OCI-LY7 (cell line): ENCODE measurements at regions not wholly inside any gene's neighbourhood (a gene's known extent, or its start where the extent isn't known, plus 50 kb on each side); places are given as distances from the start of the nearest gene placed in this dataset.

Experiments
- BruUV-seq: library from RNA; stranded (reverse); fragments of 400-500 nt; replicated peaks from 2 replicates; lab custom pipeline; 2021; lab: Mats Ljungman, UMichigan
- CTCF ChIA-PET: fragments of 300-600 bp; sonication (Branson Sonifier 250); formaldehyde crosslinking; loops from one replicate; lab custom pipeline; 2022; ENCODE audit warnings: antibody characterized with exemption; ENCODE audit not compliant: unreplicated experiment; lab: Charles Lee
- POLR2A ChIA-PET: fragments of 300-600 bp; sonication (Branson Sonifier 250); formaldehyde crosslinking; loops from one replicate; lab custom pipeline; 2022; ENCODE audit warnings: antibody characterized with exemption; lab: Charles Lee
- DNase-seq: peaks from one replicate; pipeline ENCODE4 v3.0.0-alpha.2; 2015; ENCODE audit warnings: low spot score
- H2AFZ ChIP-seq: fragments of 200-600 bp; sonication (generic), shearing (Covaris generic); 2 replicates; pipeline ENCODE4 v1.6.1; 2014; ENCODE audit warnings: mild to moderate bottlenecking, antibody characterized with exemption, low read length, moderate library complexity
- H3K27ac ChIP-seq: fragments of 200-600 bp; sonication (generic); 2 replicates; pipeline ENCODE4 v1.5.1; 2014; ENCODE audit warnings: mixed run types, low read depth, mild to moderate bottlenecking, moderate library complexity, low read length, inconsistent platforms; ENCODE audit not compliant: poor library complexity, severe bottlenecking
- H3K36me3 ChIP-seq: fragments of 200-600 bp; sonication (generic); 2 replicates; pipeline ENCODE4 v1.6.1; 2014; ENCODE audit warnings: mild to moderate bottlenecking, antibody characterized with exemption, low read length, moderate library complexity, mixed read lengths; ENCODE audit not compliant: insufficient read depth
- H3K4me1 ChIP-seq: fragments of 200-600 bp; sonication (generic); 2 replicates; pipeline ENCODE4 v1.5.1; 2014; ENCODE audit warnings: mild to moderate bottlenecking, low read length; ENCODE audit not compliant: insufficient read depth, poor library complexity, severe bottlenecking
- H3K4me2 ChIP-seq: fragments of 200-600 bp; sonication (generic); 2 replicates; pipeline ENCODE4 v1.6.1; 2014; ENCODE audit warnings: mild to moderate bottlenecking, low read length
- H3K4me3 ChIP-seq: fragments of 200-600 bp; sonication (generic); 2 replicates; pipeline ENCODE4 v1.5.1; 2014; ENCODE audit warnings: mild to moderate bottlenecking, low read depth, low read length; ENCODE audit not compliant: poor library complexity, severe bottlenecking
- H3K79me2 ChIP-seq: fragments of 200-600 bp; sonication (generic); 2 replicates; pipeline ENCODE4 v1.6.1; 2016; ENCODE audit warnings: low read depth, mild to moderate bottlenecking, low read length, moderate library complexity, mixed read lengths; ENCODE audit not compliant: insufficient read depth
- H3K9me2 ChIP-seq: fragments of 200-600 bp; sonication (generic); 2 replicates; pipeline ENCODE4 v1.6.1; 2016; ENCODE audit warnings: mild to moderate bottlenecking, low read length, mixed read lengths; ENCODE audit not compliant: insufficient read depth
- H3K9me3 ChIP-seq: fragments of 200-600 bp; sonication (generic); 2 replicates; pipeline ENCODE4 v1.6.1; 2014; ENCODE audit warnings: mild to moderate bottlenecking, mixed run types, low read length, mixed read lengths
- H4K20me1 ChIP-seq: fragments of 200-600 bp; sonication (generic); 2 replicates; pipeline ENCODE4 v1.6.1; 2014; ENCODE audit warnings: mild to moderate bottlenecking, antibody characterized with exemption, low read length, moderate library complexity, mixed read lengths; ENCODE audit not compliant: insufficient read depth
- EZH2phosphoT487 ChIP-seq: fragments of 200-600 bp; sonication (generic); IDR thresholded peaks from 2 replicates; pipeline ENCODE4 v1.6.1; 2018; ENCODE audit warnings: low read depth, borderline replicate concordance, mild to moderate bottlenecking, mixed run types, antibody characterized with exemption, low read length, moderate library complexity, mixed read lengths
- intact Hi-C: fragments of 100-400 bp; cut with micrococcal nuclease; formaldehyde crosslinking; loops from one replicate; pipeline ENCODE4 v1.10.0; 2022; ENCODE audit not compliant: unreplicated experiment
- TF ChIP-seq, protein P1 (sequence below): fragments of 200-600 bp; sonication (generic); conservative IDR thresholded peaks from 2 replicates; pipeline ENCODE4 v1.5.1; 2014; ENCODE audit warnings: mild to moderate bottlenecking, antibody characterized with exemption, low read length, moderate library complexity, mixed read lengths

DNA sequence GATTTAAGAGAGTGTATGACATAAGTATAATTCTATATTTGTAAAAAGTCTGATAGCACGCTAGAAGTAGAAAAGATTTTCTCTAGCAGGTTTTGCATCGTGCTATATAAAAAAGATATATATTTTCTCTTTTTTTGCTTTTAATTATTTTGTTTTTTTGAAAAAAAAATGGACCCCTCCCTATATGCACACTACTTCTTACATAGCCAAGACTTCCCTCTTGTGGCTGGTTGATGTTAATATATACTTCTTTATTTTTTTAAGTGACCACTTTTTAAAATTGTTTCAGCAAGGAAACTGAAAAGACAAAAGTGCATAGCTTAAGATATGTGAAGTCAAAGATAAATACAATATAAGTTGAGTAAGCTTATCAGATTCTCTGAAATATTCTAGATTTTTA lies 1202.8 kb downstream of the DIAPH3 start:
- POLR2A ChIA-PET = interaction anchor here (0.5 to 0.9 kb wide), 6 partner anchors 8 to 810 kb away, joined by 3 to 4 read pairs (median 3); no protein-coding TSS in a partner anchor
- CTCF ChIA-PET = no interaction called here
- Histone ChIP-seq H3K4me2 (no peak overlapping the region), H2AFZ (no peak overlapping the region; the same call in 1 of the 2 replicates), H3K9me3 (no peaks in the 10 kb centered on the region; the same call in 1 of the 2 replicates), H3K9me2 (no peaks in the 10 kb centered on the region), H4K20me1 (no peaks in the 10 kb centered on the region), H3K36me3 (no peaks in the 10 kb centered on the region), H3K4me1 (peaks cover 17% of the 10 kb centered on the region), H3K79me2 (no peaks in the 10 kb centered on the region), H3K4me3 (no peak overlapping the region), H3K27ac (no peak overlapping the region)
- TF ChIP-seq EZH2phosphoT487 = no peak
- TF ChIP-seq, protein P1, sequence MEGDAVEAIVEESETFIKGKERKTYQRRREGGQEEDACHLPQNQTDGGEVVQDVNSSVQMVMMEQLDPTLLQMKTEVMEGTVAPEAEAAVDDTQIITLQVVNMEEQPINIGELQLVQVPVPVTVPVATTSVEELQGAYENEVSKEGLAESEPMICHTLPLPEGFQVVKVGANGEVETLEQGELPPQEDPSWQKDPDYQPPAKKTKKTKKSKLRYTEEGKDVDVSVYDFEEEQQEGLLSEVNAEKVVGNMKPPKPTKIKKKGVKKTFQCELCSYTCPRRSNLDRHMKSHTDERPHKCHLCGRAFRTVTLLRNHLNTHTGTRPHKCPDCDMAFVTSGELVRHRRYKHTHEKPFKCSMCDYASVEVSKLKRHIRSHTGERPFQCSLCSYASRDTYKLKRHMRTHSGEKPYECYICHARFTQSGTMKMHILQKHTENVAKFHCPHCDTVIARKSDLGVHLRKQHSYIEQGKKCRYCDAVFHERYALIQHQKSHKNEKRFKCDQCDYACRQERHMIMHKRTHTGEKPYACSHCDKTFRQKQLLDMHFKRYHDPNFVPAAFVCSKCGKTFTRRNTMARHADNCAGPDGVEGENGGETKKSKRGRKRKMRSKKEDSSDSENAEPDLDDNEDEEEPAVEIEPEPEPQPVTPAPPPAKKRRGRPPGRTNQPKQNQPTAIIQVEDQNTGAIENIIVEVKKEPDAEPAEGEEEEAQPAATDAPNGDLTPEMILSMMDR = peak; percentile 88
- DNase-seq = peak; percentile 65
- intact Hi-C loops = loop anchor here (5.0 to 10.0 kb wide), 2 partner anchors 54 to 1336 kb away; no protein-coding TSS in a partner anchor
- no TSS peak for BruUV-seq

DNA sequence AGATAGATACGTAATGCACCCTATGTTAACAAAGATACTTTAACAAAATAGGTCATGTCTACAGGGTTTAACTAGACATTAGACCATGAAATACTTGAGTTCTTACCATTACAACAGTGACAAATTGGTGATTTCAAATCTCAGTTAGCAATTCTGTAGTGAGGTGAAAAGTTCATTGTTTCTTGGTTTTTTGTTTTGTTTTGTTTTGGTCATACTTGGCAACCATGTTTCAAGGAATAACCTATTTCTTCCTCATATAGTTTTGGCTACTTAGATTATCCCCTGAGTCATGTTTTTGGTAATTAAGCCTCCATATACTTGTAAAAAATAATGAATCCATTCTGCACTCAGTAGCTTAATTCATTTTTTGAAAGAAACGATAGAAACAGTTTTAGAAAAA lies 1200.4 kb downstream of the DIAPH3 start:
- TF ChIP-seq EZH2phosphoT487 = no peak
- TF ChIP-seq, protein P1 = no peak
- CTCF ChIA-PET = no interaction called here
- H4K20me1 ChIP-seq = no peaks in the 10 kb centered on the region

DNA sequence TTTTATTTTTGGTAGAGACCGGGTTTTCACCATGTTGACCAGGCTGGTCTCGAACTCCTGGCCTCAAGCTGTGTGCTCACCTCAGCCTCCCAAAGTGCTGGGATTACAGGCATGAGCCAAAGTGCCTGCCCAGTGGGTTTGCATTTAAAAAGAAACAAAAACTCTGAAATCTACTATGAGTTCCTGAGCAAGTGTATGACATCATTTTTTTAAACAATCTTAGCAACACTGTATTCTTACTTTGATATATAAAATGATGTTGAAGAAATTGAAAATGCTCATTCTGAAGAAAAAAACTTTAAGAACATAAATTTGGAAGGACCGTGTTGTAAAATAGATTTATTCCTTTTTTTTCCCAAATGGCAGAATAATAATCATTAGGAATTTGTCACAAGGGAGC lies 1199.7 kb downstream of the DIAPH3 start:
- TF ChIP-seq EZH2phosphoT487 = no peak
- TF ChIP-seq, protein P1 = no peak
- no peak overlapping the region for H3K4me2 ChIP-seq
- ChIA-PET POLR2A (interaction anchor here (0.7 to 3.5 kb wide), 5 partner anchors 8 to 734 kb away, joined by 3 to 17 read pairs (median 3); no protein-coding TSS in a partner anchor), CTCF (no interaction called here)
- no peaks in the 10 kb centered on the region for H3K9me3 ChIP-seq
- BruUV-seq = no TSS peak
- no peaks in the 10 kb centered on the region for H3K36me3 ChIP-seq
- H3K9me2 ChIP-seq = no peaks in the 10 kb centered on the region
- no peaks in the 10 kb centered on the region for H4K20me1 ChIP-seq
- H3K79me2 ChIP-seq = no peaks in the 10 kb centered on the region
- intact Hi-C loops = loop anchor here (5.0 to 10.0 kb wide), 2 partner anchors 57 to 1339 kb away; no protein-coding TSS in a partner anchor
- H3K4me1 ChIP-seq = peaks cover 8% of the 10 kb centered on the region
- no peak overlapping the region for H3K27ac ChIP-seq
- DNase-seq = no peak
- no peak overlapping the region for H2AFZ ChIP-seq
- H3K4me3 ChIP-seq = no peak overlapping the region

More for the DNA sequence above, 1200.4 kb downstream of the DIAPH3 start:
- intact Hi-C loops = loop anchor here (5.0 to 10.0 kb wide), 2 partner anchors 56 to 1339 kb away; no protein-coding TSS in a partner anchor
- no peak overlapping the region; the same call in 1 of the 2 replicates for H2AFZ ChIP-seq
- POLR2A ChIA-PET = interaction anchor here (0.6 to 3.5 kb wide), 4 partner anchors 9 to 734 kb away, joined by 3 to 17 read pairs (median 4); no protein-coding TSS in a partner anchor
- no peak overlapping the region for H3K27ac ChIP-seq
- no peaks in the 10 kb centered on the region for H3K79me2 ChIP-seq
- H3K4me3 ChIP-seq = no peak overlapping the region
- no peaks in the 10 kb centered on the region for H3K36me3 ChIP-seq
- BruUV-seq = no TSS peak
- peaks cover 8% of the 10 kb centered on the region for H3K4me1 ChIP-seq
- DNase-seq = no peak
- no peak overlapping the region for H3K4me2 ChIP-seq
- H3K9me2 ChIP-seq = no peaks in the 10 kb centered on the region
- no peaks in the 10 kb centered on the region for H3K9me3 ChIP-seq
